Activated CD8-positive, alpha-beta T cell treated with anti-CD3 and anti-CD28 coated beads for 36 hours (primary cell): ENCODE measurements at regions not wholly inside any gene's neighbourhood (a gene's known extent, or its start where the extent isn't known, plus 50 kb on each side); places are given as distances from the start of the nearest gene placed in this dataset.

Source experiments
- ATAC-seq: fragments of 200-7000 bp; cut with Tn5 transposase; one replicate; pipeline ENCODE4 v1.10.0; 2021; ENCODE audit warnings: mild to moderate bottlenecking, moderate library complexity
- CTCF ChIA-PET: fragments of 350-600 bp; sonication (Branson Sonifier 250); formaldehyde crosslinking; loops from one replicate; lab custom pipeline; 2021; ENCODE audit warnings: antibody characterized with exemption; lab: Charles Lee
- POLR2A ChIA-PET: fragments of 350-600 bp; sonication (Branson Sonifier 250); formaldehyde crosslinking; loops from one replicate; lab custom pipeline; 2021; ENCODE audit warnings: antibody characterized with exemption; lab: Charles Lee
- DNase-seq: peaks from one replicate; pipeline ENCODE4 v3.0.0-alpha.2; 2020
- H3K27ac Mint-ChIP-seq: one replicate; pipeline ENCODE4 v1.8.0; 2021; ENCODE audit warnings: mild to moderate bottlenecking, mixed read lengths
- H3K27me3 Mint-ChIP-seq: one replicate; pipeline ENCODE4 v1.8.0; 2021; ENCODE audit warnings: mixed read lengths
- H3K36me3 Mint-ChIP-seq: one replicate; pipeline ENCODE4 v1.8.0; 2021; ENCODE audit warnings: low read depth, mixed read lengths
- H3K4me1 Mint-ChIP-seq: one replicate; pipeline ENCODE4 v1.8.0; 2021; ENCODE audit warnings: low read depth, mixed read lengths
- H3K4me3 Mint-ChIP-seq: one replicate; pipeline ENCODE4 v1.8.0; 2021; ENCODE audit warnings: mild to moderate bottlenecking, moderate library complexity, mixed read lengths
- H3K9me3 Mint-ChIP-seq: one replicate; pipeline ENCODE4 v1.8.0; 2021; ENCODE audit warnings: mixed read lengths
- CTCF ChIP-seq: fragments of 200-600 bp; IDR thresholded peaks from one replicate; pipeline ENCODE4 v1.8.0; 2022; ENCODE audit warnings: antibody characterized with exemption, mild to moderate bottlenecking
- intact Hi-C: fragments of 100-400 bp; cut with micrococcal nuclease; formaldehyde crosslinking; loops from one replicate; pipeline ENCODE4 v1.10.0; 2022

GRCh38 chrX:88977835-88978234, 230.8 kb downstream of the CPXCR1 start:
- no peaks in the 10 kb centered on the region for H3K9me3 Mint-ChIP-seq
- DNase-seq (no peak), ATAC-seq (no peak)
- no peak overlapping the region for H3K4me3 Mint-ChIP-seq
- no peaks in the 10 kb centered on the region for H3K4me1 Mint-ChIP-seq
- H3K36me3 Mint-ChIP-seq: no peaks in the 10 kb centered on the region
- no peak for TF ChIP-seq CTCF
- ChIA-PET POLR2A (no interaction called here), CTCF (no interaction called here)
- intact Hi-C loops: no loop called here
- H3K27ac Mint-ChIP-seq: no peak overlapping the region
- no peaks in the 10 kb centered on the region for H3K27me3 Mint-ChIP-seq

GRCh38 chrX:88982183-88982582, 235.2 kb downstream of the CPXCR1 start:
- Mint-ChIP-seq H3K27me3 (no peaks in the 10 kb centered on the region), H3K36me3 (no peaks in the 10 kb centered on the region), H3K27ac (no peak overlapping the region), H3K4me3 (no peak overlapping the region), H3K4me1 (no peaks in the 10 kb centered on the region), H3K9me3 (no peaks in the 10 kb centered on the region)
- CTCF ChIA-PET: no interaction called here
- no peak for ATAC-seq
- POLR2A ChIA-PET: no interaction called here
- TF ChIP-seq CTCF: no peak
- DNase-seq: no peak
- intact Hi-C loops: no loop called here

- DNase-seq (no peak), ATAC-seq (no peak)
- H3K27me3 Mint-ChIP-seq: no peaks in the 10 kb centered on the region
- H3K36me3 Mint-ChIP-seq: no peaks in the 10 kb centered on the region
- H3K27ac Mint-ChIP-seq: no peak overlapping the region
- POLR2A ChIA-PET: no interaction called here
- TF ChIP-seq CTCF: no peak
- no peaks in the 10 kb centered on the region for H3K9me3 Mint-ChIP-seq
- H3K4me1 Mint-ChIP-seq: no peaks in the 10 kb centered on the region
- H3K4me3 Mint-ChIP-seq: no peak overlapping the region
- CTCF ChIA-PET: no interaction called here
- intact Hi-C loops: no loop called here
Observed at GRCh38 chrX:88982933-88983332, 235.9 kb downstream of the CPXCR1 start.

GRCh38 chrX:88988796-88989195, 241.8 kb downstream of the CPXCR1 start:
- no peak for TF ChIP-seq CTCF
- CTCF ChIA-PET: no interaction called here
- intact Hi-C loops: no loop called here
- Mint-ChIP-seq H3K4me1 (no peaks in the 10 kb centered on the region), H3K4me3 (no peak overlapping the region), H3K9me3 (no peaks in the 10 kb centered on the region), H3K27ac (no peak overlapping the region), H3K27me3 (no peaks in the 10 kb centered on the region), H3K36me3 (no peaks in the 10 kb centered on the region)
- no peak for DNase-seq
- POLR2A ChIA-PET: no interaction called here
- ATAC-seq: no peak

- ChIA-PET CTCF (no interaction called here), POLR2A (no interaction called here)
- Mint-ChIP-seq H3K27ac (no peak overlapping the region), H3K9me3 (no peaks in the 10 kb centered on the region), H3K4me3 (no peak overlapping the region), H3K36me3 (no peaks in the 10 kb centered on the region), H3K27me3 (no peaks in the 10 kb centered on the region), H3K4me1 (no peaks in the 10 kb centered on the region)
- intact Hi-C loops: no loop called here
- DNase-seq: no peak
- no peak for TF ChIP-seq CTCF
- no peak for ATAC-seq
Observed at GRCh38 chrX:88990882-88991582, 244.0 kb downstream of the CPXCR1 start.
